NB4 (cell line): ENCODE measurements at regions not wholly inside any gene's neighbourhood (a gene's known extent, or its start where the extent isn't known, plus 50 kb on each side); places are given as distances from the start of the nearest gene placed in this dataset.

Experiments used
- DNase-seq: peaks from one replicate; pipeline ENCODE4 v3.0.0; 2010; ENCODE audit warnings: low read depth
- H3K4me3 ChIP-seq: one replicate; pipeline ENCODE4 v1.5.1; 2011; ENCODE audit warnings: mild to moderate bottlenecking, low read depth, low read length, moderate library complexity
- MYC ChIP-seq: IDR thresholded peaks from 2 replicates; pipeline ENCODE4 v1.6.1; 2011; ENCODE audit warnings: low read depth, low read length
- POLR2A ChIP-seq: IDR thresholded peaks from 2 replicates; pipeline ENCODE4 v1.6.1; 2011; ENCODE audit warnings: mild to moderate bottlenecking; ENCODE audit not compliant: insufficient read length; ENCODE audit errors: extremely low read depth
- TF ChIP-seq, protein P1 (sequence below): IDR thresholded peaks from 2 replicates; pipeline ENCODE4 v1.6.1; 2011; ENCODE audit warnings: low read depth, low read length
- TF ChIP-seq, protein P2 (sequence below): IDR thresholded peaks from one replicate; pipeline ENCODE4 v1.5.1; 2012; ENCODE audit warnings: low read depth, low read length

DNA sequence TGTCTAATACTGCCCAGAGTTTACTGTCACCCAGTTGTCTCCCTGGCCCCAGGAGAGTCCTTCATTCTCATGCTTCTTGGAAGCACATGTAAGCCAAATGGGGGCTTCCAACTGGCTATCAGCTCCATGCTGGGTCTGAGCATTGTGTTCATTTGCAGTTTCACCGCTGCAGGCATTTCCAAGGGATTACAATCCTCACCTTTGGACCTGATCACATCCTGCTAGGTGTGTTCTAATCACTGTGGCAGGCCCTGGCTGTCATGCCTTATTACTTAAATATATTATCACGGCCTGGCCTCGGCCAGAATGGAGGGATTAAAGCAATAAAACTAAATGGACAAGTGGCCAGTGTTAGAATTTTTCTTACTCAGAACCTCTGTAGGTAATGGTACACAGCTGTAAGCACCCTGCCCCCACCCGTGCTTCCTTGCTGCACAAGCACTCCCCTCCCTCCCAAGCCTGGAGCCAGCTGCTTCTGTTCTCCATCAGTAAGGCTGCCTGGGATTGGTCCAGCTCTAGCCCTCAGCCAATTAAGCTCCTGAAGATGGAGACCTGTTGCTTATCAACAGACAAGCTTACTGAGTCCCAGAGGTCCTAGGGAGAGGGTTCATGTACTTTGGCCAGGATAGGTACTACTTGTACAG lies 175.9 kb upstream of the RBM19 start:
- no peak for TF ChIP-seq POLR2A
- TF ChIP-seq, protein P1, sequence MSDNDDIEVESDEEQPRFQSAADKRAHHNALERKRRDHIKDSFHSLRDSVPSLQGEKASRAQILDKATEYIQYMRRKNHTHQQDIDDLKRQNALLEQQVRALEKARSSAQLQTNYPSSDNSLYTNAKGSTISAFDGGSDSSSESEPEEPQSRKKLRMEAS, result no peak
- no peak for TF ChIP-seq MYC
- TF ChIP-seq, protein P2, sequence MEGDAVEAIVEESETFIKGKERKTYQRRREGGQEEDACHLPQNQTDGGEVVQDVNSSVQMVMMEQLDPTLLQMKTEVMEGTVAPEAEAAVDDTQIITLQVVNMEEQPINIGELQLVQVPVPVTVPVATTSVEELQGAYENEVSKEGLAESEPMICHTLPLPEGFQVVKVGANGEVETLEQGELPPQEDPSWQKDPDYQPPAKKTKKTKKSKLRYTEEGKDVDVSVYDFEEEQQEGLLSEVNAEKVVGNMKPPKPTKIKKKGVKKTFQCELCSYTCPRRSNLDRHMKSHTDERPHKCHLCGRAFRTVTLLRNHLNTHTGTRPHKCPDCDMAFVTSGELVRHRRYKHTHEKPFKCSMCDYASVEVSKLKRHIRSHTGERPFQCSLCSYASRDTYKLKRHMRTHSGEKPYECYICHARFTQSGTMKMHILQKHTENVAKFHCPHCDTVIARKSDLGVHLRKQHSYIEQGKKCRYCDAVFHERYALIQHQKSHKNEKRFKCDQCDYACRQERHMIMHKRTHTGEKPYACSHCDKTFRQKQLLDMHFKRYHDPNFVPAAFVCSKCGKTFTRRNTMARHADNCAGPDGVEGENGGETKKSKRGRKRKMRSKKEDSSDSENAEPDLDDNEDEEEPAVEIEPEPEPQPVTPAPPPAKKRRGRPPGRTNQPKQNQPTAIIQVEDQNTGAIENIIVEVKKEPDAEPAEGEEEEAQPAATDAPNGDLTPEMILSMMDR, result no peak
- H3K4me3 ChIP-seq, result no peak overlapping the region
- no peak for DNase-seq

DNA sequence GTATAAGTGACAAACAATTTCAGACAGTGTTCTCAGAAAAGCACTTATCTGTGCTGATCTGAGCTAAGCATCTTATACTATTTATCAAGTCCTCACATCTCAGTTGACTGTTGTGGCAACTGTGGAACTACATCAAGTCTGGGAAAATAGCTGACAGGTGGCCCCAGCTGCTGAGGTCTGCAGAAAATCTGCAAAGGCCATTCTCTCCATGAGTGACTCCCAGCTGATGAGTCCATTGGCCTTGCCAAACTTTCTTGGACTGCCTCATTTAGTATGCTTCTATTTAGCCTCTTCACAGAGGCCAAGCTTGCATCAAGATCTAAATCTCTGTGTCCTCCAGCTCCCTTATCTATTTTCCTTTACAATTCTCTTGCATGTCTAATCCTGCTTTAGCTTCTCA lies 174.5 kb upstream of the RBM19 start:
- DNase-seq, result no peak
- H3K4me3 ChIP-seq, result no peak overlapping the region
- TF ChIP-seq, protein P2, result no peak
- TF ChIP-seq MYC (no peak), POLR2A (no peak)
- TF ChIP-seq, protein P1, result no peak

DNA sequence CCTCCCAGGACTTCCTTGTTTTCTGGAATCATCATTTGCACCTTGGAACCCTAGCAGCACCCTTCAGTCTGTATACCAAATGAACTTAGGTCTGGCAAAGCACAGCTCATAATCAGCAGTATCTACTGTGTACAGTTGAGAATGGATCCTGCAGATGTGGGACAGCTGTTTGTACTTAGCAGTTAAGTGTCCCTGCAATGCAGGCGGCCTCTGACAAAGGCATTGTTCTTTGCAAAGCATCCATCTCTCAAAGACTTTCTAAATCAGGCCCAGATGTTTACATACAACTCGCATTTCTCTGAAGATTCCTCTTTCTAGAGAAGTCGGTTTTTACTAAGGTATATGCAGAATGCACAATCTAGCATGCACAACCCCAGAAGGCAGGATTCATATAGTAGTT lies 170.5 kb upstream of the RBM19 start:
- DNase-seq, result no peak
- H3K4me3 ChIP-seq, result no peak overlapping the region
- TF ChIP-seq, protein P1, result no peak

DNA sequence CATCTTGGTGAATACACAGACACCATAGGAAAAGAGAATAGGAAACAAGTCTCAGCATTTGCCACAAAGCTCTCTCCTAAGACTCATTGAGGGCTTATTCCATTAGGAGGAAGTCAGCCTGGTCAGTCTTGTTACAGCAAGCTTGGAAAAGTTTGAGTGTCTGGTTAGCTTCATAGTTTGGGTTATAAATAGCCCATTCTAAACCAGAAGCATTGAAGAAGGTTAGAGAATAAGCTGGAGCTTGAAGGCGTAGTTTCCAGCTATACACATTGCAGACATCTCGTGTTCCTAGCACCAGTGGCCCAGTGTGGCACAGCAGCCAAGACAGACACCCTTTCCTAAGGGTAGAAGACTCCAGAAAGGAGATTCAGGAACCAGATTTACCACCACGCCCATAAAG lies 168.8 kb upstream of the RBM19 start:
- no peak overlapping the region for H3K4me3 ChIP-seq
- DNase-seq, result no peak
- TF ChIP-seq, protein P1, result no peak
- TF ChIP-seq, protein P2, result no peak
- TF ChIP-seq MYC, result no peak
- no peak for TF ChIP-seq POLR2A

DNA sequence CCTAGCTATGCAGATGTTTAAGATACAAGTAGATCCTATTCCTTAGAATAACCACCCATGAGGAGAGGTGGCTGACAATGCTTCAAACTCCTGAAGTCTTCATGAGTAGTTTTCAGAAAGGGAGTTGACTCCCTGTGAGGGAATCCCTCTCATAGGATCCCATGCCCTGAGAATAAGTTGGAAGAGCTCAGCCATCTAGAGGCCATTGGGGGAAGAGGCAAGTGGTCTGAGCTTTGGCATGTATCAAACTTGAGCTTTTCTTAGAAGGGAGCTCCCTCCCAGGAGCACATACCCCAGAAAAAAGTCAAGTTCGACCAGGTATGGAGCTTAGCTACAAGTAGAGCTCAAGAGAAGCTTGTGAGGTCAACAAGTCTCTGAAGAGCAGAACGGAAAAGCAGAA lies 165.7 kb upstream of the RBM19 start:
- no peak overlapping the region for H3K4me3 ChIP-seq
- no peak for TF ChIP-seq POLR2A
- TF ChIP-seq, protein P2, result peak; percentile 46
- DNase-seq, result peak; percentile 4

DNA sequence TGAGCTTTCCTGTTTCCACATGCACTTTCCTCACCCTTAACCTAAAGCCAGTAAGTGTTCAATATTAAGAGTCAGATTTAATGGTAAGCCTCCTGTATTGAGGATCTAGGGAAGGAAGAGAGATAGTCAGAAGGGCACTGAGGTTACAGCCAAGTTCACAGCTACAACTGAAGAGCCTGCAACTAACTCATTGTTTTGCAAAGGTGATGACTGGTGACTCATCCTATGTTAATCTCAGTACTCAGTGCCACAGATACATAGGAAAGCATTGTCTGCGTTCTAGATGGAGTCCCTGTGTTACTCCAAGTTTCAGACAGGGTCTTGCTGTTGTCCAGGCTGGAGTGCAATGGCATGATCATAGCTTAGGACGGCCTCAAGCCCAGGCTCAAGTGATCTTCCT lies 157.0 kb upstream of the RBM19 start:
- TF ChIP-seq POLR2A, result no peak
- TF ChIP-seq MYC, result no peak
- TF ChIP-seq, protein P2, result no peak
- TF ChIP-seq, protein P1, result no peak
- no peak for DNase-seq

More for the DNA sequence above, 157.0 kb upstream of the RBM19 start:
- no peak overlapping the region for H3K4me3 ChIP-seq
